HG02885 (cell line): ENCODE measurements at regions not wholly inside any gene's neighbourhood (a gene's known extent, or its start where the extent isn't known, plus 50 kb on each side); places are given as distances from the start of the nearest gene placed in this dataset.
"Not testable (repeated sequence)": the region's sequence is repeated elsewhere in the genome, so short reads cannot be mapped to it uniquely, and the experiment has no call there.

ENCODE experiments used
- ATAC-seq: cut with Tn5 transposase; IDR thresholded peaks from one replicate; pipeline ENCODE4 v1.9.1; 2021; ENCODE audit warnings: mild to moderate bottlenecking; ENCODE audit not compliant: unreplicated experiment, poor library complexity

DNA sequence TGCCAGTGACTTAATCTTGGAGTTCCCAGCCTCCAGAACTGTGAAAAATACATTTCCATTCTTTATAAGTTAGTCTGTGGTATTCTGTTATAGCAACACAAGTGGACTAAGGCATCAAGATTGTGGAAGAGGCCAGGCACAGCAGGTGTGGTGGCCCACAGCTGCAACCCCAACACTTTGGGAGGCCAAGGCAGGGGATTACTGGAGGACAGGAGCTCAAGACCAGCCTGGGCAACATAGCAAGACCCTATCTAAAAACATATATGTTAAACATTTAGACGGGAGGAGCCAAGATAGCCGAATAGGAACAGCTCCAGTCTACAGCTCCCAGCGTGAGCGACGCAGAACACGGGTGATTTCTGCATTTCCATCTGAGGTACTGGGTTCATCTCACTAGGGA is 310.4 kb downstream of the FOXO1 start:
- no peak for ATAC-seq

DNA sequence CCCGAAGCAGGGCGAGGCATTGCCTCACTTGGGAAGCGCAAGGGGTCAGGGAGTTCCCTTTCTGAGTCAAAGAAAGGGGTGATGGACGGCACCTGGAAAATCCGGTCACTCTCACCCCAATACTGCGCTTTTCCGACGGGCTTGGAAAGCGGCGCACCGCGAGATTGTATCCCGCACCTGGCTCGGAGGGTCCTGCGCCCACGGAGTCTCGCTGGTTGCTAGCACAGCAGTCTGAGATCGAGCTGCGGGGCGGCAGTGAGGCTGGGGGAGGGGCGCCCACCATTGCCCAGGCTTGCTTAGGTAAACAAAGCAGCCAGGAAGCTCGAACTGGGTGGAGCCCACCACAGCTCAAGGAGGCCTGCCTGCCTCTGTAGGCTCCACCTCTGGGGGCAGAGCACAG is 310.0 kb downstream of the FOXO1 start:
- not testable (repeated sequence) for ATAC-seq

DNA sequence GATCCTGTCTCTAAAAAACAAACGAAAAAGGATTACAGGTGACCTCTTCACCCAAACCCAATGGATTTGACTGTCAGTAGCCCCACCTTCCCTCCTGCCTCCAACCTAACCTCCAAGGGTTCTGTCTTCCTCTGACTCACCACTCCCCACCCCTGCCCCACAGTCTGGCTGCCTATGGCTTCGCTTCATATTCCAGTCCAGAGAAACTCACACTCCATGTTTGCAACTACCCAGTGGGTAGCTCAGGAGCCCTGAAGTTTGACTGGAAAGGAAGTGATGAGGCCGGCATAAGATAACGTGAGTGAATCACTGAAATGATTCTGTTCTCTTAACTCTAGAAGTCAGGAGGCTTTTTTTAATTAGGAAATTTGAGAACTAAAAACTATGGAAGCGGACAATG is 303.9 kb downstream of the FOXO1 start:
- ATAC-seq, result no peak

DNA sequence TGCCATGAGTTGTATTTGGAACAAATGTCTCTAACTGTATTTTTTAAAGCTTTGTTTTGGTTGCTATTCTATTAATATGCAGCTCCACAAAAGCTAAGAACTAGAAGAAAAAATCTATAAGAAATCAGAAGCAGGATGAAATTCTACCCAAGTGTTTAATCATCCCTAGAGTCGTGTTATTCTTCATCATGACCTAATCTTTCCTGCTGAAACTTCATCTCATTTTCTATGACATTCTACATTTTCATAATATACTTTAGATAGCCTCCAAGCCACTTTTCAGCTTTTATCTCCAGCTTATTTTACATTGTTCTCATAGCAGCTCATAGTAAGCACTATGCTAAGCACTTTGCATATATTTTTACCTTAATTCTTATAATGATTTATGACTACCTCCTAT is 302.8 kb downstream of the FOXO1 start:
- ATAC-seq, result no peak

DNA sequence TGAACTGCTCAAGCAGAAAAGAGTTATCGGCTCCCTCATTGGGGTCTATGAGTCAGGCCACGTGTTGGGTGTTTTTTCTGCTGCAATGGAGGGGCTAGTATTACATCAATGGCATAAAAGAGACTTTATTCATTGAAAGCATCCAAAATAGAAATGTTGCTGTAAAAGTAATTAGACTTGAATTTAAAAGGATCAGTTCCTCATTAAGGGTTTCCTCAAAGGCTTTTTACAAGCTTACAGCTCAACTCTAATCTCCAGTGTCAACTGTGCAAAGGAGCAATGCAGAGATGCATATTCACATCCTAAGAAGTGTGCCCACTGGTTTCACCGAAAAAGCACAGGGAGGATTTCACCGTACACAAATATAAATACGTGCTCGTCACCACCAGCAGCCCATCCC is 300.3 kb downstream of the FOXO1 start:
- no peak for ATAC-seq

DNA sequence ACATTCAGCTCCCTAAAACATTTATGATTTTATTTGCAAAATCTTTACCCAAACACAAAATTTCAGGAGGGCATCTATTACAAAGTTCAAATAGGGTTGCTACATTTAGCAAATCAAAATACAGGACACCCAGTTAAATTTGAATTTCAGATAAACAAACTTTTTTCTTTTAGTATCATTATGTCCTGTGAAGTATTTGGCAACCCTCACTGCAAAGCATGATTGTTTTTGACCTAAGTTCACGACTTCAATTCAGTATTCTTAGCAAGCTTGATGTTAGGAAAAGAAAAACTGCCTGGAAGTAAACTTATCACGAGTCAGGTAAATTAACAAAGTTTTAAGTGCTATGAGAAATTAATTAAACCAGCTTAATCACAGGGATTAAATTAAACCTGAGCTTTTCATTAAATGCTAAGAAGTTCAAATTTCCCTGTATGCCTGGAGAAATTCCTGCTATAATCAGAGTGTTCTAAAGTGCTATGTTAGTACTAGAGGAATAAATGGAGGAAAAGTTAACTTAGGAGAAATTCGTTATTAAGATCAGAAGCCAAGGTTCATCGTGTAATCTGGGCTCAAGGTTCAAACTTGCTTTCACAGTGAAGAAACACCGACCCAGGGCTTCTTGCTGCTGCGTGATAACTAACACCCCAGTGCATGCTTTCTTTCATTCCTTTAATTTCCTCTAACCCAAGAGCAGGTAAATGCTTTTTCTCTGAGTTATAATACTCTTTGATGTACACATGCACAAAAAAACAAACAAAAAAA is 298.1 kb downstream of the FOXO1 start:
- no peak for ATAC-seq

DNA sequence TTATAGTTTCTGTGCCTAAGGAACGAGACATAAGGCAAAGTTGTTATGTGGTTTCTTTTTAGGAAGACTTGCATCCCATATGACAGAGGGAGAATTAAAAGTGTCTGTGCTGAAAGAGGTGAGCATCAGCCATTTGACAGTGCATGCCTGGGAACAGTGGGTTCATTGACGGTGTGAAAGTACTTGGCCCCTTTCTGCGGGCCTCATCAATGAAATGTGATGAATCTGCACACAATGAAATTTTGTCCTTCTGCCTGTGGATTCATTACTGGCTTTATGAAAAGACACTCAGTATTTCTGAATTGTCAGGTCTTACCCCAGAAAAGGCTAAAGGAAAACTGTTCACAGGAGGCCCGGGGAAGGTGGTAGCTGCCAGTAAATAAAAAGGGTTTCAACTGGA is 295.8 kb downstream of the FOXO1 start:
- ATAC-seq, result no peak

DNA sequence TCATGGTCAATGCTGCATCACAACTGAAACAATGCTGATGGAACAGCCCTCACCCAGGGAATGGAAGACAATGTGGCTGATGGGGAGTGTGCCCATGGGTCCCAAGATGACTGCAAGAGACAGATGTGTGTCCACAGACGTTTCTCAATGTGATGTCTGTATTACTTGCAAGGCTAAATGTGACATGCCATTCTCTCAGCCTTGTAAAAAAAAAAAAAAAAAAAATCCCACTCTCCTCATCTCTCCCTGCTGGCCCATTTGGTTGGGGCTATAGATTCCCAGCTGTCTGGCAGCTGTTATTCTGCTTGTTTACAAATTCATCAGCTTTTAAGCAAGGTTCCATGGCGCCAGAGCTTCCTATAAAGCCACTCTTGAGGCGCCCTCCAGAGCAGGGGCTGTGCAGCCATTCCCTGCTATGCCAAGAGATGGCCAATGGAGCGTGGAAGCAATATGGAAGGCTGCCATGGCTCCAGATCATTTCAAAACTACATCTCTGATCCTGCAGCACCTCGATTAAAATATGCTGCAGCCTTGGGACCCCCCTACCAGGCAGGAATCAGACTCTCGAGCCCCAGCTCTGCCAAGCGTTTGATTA is 294.8 kb downstream of the FOXO1 start:
- ATAC-seq, result no peak

DNA sequence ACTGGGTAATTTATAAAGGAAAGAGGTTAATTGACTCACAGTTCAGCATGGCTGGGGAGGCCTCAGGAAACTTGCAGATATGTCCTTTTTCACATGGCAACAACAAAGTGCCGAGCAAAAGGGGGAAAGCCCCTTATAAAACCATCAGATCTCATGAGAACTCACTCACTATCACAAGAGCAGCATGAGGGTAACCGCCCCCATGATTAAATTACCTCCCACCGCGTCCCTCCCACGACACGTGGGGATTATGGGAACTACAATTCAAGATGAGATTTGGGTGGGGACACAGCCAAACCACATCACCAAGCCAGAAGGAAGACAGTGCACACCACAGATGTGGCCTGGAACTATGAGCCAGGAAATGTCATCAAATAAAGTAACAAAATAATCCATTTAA is 292.8 kb downstream of the FOXO1 start:
- ATAC-seq, result not testable (repeated sequence)

DNA sequence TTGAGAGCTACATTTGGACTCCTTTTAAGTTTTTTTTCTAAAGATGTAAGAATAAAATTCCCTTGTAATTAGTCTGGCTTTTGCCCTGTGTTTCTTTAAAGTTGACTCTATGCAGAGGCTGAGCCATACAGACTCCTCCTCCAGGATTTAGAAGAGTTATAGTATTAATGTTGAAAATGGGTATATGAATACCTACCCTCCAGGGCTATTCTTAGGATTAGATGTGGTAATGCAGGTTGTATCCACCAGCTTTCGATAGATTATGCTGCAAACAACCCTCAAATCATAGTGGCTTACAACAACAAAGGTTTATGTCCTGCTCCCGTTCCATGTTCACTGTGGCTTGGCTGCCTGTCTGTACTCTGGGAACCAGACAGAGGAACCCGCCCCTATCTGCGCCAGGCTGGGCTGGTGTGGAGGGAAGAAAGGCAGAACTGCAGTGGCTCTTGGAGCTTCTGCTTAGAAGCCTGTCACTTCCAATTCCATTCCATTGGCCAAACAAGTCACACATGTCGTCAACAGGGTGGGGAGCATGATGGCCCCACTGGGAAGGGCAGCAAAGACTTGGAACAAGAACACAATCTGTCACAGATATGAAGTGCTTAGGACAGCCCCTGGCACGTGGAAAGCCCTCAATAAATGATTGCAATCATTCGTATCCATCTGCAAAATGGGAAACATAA is 290.8 kb downstream of the FOXO1 start:
- no peak for ATAC-seq

DNA sequence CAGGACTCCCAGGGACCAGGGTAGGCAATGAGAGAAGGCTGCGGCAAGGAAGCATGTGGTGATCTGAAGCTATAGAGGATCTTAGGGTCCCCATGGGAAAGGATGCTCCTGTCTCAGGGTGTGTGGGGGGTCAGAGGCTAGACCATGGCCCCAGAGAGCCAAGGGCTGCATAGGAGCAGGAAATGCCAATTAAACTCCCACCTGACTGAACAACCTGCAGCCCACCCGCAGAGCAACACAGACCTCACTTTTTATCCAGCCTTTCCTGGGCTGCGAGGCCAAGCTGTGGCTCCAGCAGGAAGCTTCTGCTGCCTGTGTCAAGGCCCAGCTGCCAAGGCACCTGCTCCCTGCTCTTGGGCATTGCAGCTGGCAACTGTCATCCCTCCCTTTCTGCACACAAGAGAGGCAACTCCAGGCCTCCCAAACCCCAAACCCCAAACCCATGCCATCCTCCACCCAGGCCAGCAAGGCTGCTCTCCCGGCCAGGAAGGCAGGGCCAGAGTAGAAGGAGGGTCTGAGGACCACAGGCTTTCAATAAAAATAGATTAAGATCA is 290.1 kb downstream of the FOXO1 start:
- no peak for ATAC-seq

DNA sequence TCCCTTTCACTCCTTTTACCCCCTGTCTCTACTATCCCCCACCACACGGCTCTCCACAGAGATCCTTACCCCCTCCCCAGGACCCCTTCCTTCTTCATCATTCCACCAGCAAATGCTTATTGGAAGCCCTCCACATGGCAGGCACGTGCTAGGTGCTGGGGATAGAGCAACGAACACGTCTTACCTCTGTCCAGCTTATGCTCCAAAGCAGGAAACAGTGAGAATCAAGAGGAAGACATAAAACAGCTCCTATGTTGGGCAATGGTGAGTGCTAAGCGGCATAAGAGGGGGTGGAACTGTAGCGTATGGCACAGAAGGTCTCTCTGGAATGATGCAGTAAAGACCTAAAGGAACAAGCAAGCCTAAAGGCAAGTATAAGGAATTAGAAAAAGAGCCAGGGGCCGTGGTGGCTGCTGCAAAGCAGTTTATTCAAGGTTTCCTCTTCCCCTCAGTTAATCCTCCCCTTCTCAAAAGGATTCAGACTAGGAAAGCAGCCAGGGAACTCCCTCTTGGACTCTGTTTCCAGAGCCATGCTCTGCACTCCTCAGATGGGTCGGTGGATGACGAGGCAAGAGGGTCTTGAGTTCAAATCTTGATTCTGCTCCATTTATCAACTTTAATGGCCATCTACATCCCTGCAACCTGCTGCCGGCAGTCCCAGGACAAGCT is 289.4 kb downstream of the FOXO1 start:
- ATAC-seq, result no peak

DNA sequence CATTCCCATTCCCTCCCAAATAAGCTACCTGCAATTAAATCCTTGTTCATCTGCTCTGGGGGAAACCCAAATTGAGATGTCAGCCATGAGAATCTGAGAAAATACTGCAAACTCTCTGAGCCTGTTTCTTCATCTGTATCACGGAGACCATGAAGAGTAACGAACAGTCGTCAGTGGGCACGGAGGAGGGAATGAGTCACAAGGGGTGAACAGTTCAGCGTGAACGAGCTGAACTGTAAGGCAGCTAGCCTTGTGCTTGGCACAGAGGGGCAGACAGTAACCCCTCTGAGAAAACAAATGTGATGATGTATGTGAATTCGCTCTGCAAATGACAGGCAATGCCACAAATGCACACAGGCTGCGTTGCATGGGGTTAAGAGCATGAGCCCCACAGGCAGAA is 288.7 kb downstream of the FOXO1 start:
- no peak for ATAC-seq

DNA sequence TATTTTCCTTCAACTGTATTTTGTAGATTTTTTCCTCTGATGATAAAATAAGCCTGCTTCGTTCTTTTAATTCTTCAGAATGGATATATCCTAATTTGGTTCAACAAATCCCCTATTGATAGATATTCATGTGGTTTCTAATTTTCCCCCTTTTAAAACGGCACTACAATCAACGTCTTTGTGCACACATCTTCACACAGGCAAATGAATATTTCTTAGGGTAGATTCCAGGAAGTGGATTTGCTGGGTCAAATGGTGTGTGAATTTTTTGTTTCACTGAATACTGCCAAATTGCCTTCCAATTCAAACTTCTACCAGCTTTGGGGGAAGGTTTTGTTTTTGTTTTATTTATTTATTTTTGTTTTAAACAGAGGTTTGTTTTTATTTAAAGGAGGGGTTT is 287.2 kb downstream of the FOXO1 start:
- ATAC-seq, result no peak

DNA sequence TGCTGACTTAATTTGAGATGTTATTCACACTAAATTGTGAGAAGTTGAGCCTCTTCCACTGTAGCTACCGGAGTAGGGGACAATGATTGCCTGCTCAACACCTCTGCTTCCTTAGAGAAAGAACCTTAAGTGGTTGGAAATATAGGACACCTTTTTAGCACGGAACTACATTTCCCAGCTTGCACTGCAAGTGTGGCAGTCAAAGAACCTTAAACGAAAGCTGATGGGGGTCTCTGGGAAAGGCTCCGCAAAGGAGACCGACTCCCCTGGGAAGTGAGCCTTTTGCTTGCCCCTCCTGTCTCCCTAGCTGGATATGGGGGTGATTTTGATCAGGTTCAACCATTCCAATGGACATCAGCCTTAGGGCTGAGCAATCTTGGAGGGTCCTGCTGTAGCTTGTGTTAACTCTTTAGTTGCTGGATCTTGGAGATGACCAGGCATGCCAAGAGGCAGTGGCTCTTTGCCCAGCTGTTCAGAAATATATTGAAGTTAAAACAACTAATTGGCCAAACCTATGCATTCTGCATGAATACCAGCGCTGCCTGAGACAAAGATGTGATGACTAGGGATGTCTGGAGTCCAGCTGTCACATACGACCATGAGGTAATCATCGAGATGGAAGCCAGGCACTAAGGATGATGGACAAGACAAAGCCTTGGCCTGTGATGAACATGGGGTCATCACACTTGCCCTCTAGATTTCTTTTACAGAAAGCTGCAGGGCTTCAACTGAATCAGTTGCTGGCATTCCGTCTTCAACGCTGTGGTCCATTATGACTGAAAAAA is 286.5 kb downstream of the FOXO1 start:
- no peak for ATAC-seq

DNA sequence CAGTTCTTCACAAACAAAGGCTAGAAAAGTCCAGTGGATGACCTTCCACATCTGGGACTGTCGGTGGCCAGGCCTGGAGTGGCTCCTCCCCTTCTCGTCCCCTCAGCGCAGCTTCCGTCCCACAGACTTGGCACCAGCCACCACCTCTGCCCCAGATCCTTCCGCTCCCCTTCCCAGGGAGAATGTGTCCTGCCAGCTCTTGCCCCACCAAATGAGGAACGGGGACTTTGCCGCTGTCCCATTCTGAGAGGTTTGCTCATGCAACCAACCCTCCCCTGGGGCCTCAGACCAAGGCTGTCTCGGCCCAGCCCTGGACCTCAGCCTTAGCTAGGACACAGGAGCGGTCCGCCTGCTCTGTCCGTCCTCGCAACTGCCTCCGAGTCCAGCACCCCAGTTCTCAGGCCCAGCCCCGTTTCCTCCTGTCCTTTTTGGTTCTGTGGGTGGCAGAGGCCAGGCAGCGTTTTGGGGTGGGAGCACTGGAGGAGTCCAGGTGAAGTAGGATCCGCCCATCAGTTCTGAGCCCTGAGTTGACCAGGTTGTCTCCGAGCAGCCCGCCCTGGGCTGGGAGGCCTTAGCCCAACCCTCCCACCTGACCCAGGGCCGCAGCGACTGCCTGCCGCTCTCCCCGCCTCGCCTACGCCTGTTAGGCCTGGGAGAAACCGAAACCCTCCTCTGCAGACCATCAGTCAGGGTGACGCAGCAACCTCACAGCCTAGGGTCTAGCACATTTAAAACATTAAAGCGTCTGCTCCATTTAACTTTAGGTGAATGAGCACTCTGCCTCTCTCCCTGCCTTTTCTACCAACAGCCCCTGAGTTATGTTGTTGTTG is 284.3 kb downstream of the FOXO1 start:
- no peak for ATAC-seq

DNA sequence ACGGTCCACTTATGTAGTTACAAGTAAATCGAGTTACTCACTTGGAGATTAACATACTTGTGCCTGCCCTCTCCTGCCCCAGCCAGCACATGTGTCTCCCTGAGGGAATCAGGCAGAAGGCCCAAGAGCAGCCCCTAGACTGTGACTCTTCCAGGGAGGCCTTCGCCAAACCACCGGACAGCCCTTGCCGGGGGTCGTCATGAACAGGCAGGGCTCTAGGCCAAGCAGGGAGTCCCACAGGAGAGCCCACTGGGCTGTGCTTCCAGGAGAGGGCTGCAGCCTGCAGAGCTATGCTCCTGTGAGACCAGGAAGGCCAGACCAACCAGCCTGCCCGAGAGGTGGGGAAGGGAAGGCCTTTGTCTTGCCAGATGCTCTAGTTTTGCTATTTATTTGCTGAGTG is 283.3 kb downstream of the FOXO1 start:
- ATAC-seq, result no peak

DNA sequence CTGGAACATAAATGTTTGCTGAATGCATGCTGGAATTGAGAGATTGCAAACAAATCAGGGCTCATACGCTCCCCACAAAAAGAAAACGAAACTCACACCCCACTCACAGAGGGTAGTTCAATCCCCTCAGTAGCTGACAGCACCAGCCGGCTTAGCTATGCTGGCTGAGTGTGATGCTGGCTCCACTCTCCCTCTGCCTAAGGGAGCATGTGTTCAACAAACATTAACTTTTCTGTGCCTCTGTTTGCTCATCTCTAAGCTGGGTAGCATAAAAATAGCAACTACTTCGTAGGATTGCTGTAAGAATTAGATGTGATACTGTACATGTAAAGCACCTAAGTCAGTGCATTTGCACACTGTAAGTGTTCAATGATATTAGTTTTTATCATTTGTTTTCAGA is 282.6 kb downstream of the FOXO1 start:
- no peak for ATAC-seq
